ENCODE measurements at regions not wholly inside any gene's neighbourhood (a gene's known extent, or its start where the extent isn't known, plus 50 kb on each side); places are given as distances from the start of the nearest gene placed in this dataset.
A peak's percentile ranks its signal among the peaks of the same experiment; 100 is the strongest.

DNA sequence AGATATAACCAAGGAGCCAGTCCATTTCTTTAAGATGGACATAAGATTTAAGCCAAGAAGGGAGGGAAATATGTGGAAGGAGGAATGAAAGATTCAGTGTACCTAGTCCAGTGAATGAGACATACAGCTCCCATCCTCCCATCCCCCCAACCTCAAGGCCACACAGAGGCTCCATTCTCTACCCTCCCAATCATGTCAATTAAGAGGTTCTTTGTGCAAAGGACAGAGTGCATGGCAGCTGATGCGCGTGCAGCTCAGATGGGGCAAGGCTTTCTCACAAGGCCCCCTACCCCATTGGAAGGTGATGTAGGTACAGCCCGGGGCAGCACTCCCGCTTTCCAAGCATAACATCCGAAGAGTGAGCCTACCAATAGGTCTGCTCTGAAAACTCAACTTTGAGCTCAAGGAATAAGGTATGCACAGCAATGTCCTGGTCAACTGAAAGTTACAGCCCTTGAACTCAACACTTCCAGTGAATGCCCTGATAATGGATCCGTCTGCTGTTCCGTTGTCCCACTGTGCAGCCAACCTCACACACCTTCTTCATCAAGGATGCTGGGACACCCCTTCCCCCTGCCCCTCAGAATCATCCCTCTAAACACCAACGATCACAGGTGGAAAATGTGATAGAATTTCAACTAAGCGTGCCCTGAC is 458.1 kb downstream of the SOX9 start:
- peak; percentile 72 for DNase-seq (ENCODE audit: low spot score)

DNA sequence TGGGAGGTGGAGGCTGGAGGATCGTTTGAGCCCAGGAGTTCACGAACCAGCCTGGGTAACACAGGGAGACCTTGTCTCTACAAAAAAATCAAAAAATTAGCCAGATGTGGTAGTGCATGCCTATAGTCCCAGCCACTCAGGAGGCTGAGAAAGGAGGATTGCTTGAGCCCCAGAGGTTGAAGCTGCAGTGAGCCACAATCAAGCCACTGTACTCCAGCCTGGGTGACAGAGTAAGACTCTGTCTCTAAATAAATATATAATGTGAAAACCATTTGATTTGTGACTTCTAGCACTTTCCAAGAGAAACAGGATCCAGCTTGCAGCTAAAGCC is 459.1 kb downstream of the SOX9 start:
- DNase-seq (ENCODE audit: low spot score), result no peak

DNA sequence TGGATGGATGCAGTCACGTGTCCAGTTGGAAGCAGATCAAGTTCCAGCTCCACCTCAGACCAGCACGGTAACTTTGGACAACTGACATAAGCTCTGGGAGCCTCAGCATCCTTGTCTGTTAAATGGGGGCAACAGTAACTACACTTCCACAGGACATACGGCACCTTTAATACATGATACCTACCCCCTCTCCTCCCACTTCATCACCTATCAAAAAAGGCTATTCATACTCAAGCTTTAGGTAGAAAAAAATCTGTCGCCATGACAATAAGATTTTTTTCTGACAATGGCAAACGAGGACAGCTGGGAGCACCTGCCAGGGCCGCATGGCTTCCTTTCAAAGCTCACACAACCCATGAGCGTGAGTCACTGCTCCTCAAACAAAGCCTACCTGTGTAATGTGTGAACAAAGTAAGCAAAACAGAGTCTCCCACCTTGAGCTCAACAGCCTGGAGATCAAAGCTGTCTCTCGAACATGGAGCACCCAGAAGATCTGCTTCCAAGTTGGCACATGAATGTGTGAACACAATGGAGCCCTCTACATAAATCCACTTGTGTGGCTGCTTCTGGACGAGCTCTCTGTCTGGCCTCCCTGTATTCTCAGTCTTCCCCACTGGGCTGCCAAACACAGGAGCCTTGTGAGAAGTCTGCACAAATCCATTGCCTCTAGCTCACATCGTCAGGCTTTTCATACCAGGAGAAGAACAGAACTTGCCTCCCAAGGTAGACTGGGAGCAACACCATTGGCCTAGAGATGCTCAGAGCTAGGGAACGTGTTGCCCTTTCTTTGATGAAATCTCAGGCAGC is 459.7 kb downstream of the SOX9 start:
- DNase-seq (ENCODE audit: low spot score), result no peak

DNA sequence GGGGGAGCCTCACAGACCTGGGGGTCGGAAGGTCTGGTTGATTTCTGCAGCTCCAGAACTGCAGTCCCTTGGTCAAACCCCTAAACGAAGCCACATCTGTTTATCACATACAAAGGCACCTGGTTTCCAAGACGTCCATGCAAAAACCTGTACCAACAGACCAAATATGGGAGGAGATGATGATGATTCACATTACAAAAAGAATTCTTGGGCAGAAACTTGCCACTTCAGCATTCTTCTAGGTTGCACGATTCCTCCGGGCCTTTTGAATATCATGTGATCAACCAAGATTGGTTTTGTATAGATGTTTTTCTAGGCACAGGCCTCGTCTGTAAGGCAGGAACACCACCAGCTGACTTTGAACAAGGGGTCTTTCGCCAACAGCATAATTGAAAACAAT is 466.3 kb downstream of the SOX9 start:
- DNase-seq (ENCODE audit: low spot score), result no peak

GRCh38 chr17:72587773-72588511 is 467.1 kb downstream of the SOX9 start:
- no peak for DNase-seq (ENCODE audit: low spot score)

DNA sequence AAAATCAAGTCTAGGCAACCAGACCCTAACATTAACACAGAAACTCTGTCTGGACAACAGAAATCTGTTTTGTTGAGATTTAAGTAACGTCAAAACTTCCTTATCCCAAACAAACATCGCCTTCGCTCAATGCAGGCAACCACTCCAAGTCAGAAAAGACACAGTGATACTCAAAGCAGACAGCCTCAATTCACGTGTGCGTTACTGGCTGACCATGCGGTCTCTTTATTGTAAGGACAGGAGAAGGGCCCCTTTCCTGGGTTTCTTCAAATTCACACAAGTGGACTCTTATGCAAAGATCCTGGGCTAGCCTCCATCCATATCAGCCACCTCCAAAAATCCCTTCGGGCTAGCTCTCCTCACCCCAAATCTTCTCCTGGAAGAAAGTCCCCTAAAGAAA is 467.7 kb downstream of the SOX9 start:
- no peak for DNase-seq (ENCODE audit: low spot score)

DNA sequence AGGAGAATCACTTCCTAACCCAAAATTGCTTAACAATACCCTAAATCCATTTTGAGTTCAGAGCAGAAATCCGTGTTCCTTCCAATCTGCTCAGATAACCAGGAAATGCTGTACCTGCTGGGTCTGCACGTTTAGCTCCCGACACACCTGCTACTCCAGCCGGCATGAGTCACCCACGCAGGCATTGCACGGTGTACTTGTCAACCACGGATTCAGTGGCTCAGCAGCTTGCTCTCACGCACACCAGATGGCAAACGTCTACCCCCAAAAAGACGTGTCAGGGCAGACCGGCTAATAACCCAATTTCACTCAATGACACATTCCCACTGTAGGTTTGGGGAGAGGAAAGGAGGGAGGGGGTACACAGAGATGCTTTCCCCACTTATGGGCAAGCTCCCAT is 468.1 kb downstream of the SOX9 start:
- DNase-seq (ENCODE audit: low spot score), result no peak

- DNase-seq (ENCODE audit: low spot score), result no peak
Observed at GRCh38 chr17:72590382-72590781, 469.6 kb downstream of the SOX9 start.

DNA sequence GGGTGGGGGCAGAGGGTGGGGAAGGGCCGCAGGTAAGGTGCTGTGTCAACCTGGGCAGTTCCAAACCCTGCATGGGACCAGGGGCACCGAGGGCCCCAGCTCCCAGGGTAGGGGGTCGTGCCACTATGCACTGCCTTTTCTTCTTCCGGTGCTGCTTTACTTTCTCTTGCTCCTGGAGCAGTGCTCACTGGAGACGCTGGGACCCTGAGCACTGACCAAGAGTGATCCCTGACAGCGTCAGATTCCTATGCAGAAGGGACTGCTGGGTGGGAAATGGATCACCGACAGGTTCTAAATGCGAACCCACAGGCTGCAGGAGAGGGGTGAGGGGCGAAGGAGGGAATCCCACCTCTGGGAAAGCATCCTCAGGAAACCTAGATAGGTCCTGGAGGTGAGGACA is 470.1 kb downstream of the SOX9 start:
- DNase-seq (ENCODE audit: low spot score), result no peak

DNA sequence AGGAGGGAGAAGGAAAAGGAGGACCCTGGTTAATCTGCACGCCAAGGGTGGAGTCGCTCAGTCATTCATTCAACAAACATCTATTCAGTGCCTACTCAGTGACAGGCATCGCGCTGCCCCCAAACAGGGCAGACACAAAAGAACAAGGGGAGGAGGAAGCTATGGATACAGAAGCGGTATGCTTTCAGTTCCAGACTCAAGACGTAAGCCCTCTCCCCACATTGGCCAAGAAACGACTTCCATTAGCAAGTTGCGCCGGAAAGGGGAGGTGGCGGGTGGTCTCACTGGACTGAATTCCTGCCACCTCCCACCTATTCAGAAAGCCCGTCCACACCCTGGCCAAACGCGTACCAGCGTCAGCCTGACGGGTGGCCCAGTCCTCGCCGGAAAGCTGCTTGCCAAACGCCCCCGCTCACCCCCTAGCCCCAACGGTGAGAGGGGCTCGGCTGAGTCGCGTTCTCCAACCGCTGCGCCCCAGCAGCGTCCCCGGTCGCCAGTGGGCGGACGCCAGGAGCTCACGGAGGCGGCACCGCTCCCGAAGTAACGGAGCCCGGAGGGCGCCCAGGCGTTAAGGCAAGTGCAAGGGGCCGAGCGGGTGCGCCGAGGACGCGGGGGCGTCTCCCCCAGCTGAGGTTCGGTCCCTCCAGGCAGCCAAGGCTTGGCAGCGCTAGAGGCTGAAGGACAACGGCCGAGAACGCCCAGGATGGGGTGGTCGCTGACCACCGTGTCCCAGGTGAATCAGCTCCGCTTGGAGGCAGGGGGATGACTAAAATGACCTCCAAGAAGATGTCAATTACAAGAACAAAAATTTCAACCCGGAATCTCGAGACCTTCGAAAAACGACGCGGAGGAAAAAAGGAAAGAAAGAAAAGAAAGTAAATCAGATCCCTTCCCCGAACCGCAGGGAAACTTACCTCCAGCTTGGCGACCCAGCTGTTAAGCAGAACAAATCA is 470.7 kb downstream of the SOX9 start:
- no peak for DNase-seq (ENCODE audit: low spot score)

DNA sequence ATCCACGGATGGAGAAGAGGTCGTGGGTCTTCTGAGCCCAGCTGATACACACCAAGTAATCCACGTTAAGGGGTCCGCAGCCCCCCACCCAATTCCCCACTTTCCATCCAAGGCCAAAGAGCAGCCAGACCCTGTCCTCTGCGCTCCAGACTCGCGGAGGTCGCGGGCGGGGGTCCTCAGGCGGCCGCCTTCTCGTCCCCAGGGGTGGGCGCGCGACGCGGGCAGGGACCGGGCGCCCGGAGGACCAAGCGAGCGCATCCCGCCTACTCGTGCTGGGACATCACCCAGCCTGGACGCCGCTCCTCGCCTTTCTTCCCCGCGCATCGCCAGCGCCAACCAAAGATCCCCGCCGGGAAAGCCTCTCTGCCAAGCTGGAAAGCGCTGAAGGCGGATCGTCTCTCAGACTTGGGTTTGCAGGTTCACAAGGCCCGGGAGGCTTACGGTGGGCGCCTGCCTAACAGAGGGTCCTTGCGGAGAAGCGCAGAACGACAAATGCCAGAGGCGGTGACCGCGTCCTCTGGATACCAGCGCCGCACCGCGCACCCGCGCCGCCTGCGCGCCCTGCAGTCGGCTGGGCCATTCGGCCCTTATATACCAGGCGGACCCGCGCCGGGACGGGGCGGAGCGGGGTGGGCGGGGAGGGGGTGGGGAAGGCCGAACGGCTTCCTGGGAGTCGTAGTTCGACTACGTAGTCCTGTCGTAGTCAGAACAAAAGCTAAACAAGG is 471.6 kb downstream of the SOX9 start:
- DNase-seq (ENCODE audit: low spot score), result peak; percentile 86

DNA sequence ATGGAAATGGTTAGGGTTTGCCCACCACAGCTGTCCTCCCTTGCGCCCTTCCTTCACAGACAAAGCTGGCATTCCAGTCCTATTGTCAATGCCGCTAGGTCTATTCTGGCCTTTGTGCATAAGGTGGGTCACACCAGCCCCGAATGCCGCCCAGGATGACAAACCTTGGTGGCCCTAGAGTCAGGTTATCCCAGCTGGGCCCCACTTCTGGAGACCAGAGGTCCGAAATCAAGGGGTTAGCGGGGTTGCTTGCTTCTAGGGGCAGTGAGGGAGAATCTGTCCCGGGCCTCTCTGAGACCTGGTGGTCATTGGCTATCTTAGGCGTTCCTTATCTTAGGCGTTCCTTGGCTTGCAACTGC is 472.1 kb downstream of the SOX9 start:
- no peak for DNase-seq (ENCODE audit: low spot score)

- no peak for DNase-seq (ENCODE audit: low spot score)
Observed at GRCh38 chr17:72594248-72594647, 473.4 kb downstream of the SOX9 start.

Measured in COLO829 (cell line).